Progenitor cell of endocrine pancreas (in vitro differentiated cells): ENCODE measurements at regions not wholly inside any gene's neighbourhood (a gene's known extent, or its start where the extent isn't known, plus 50 kb on each side); places are given as distances from the start of the nearest gene placed in this dataset.

ENCODE experiments used
- DNase-seq: peaks from one replicate; pipeline ENCODE4 v3.0.0; 2021; ENCODE audit warnings: low spot score; ENCODE audit not compliant: unreplicated experiment
- H3K27ac Mint-ChIP-seq: 2 replicates; pipeline ENCODE4 v1.8.0; 2021; ENCODE audit warnings: mild to moderate bottlenecking, moderate library complexity, mixed read lengths
- H3K27me3 Mint-ChIP-seq: 2 replicates; pipeline ENCODE4 v1.8.0; 2021; ENCODE audit warnings: mixed read lengths
- H3K36me3 Mint-ChIP-seq: 2 replicates; pipeline ENCODE4 v1.8.0; 2022; ENCODE audit warnings: mixed read lengths; ENCODE audit not compliant: insufficient read depth
- H3K4me1 Mint-ChIP-seq: 2 replicates; pipeline ENCODE4 v1.8.0; 2021; ENCODE audit warnings: low read depth, mixed read lengths
- H3K4me3 Mint-ChIP-seq: 2 replicates; pipeline ENCODE4 v1.8.0; 2021; ENCODE audit warnings: low read depth, mild to moderate bottlenecking, moderate library complexity, mixed read lengths
- H3K9me3 Mint-ChIP-seq: 2 replicates; pipeline ENCODE4 v1.8.0; 2021; ENCODE audit warnings: low read depth, mixed read lengths
- CTCF ChIP-seq: fragments of 200-600 bp; sonication (generic); IDR thresholded peaks from one replicate; pipeline ENCODE4 v1.5.0; 2021; ENCODE audit warnings: antibody characterized with exemption, mild to moderate bottlenecking; ENCODE audit not compliant: unreplicated experiment

GRCh38 chr2:217412277-217412676 is 552.4 kb upstream of the TNP1 start:
- no peak overlapping the region for H3K4me3 Mint-ChIP-seq
- no peaks in the 10 kb centered on the region for H3K36me3 Mint-ChIP-seq
- TF ChIP-seq CTCF, result no peak
- no peaks in the 10 kb centered on the region for H3K27me3 Mint-ChIP-seq
- no peaks in the 10 kb centered on the region for H3K4me1 Mint-ChIP-seq
- no peak for DNase-seq
- no peaks in the 10 kb centered on the region for H3K9me3 Mint-ChIP-seq
- no peak overlapping the region for H3K27ac Mint-ChIP-seq

- DNase-seq, result no peak
- no peaks in the 10 kb centered on the region for H3K36me3 Mint-ChIP-seq
- no peaks in the 10 kb centered on the region for H3K4me1 Mint-ChIP-seq
- no peaks in the 10 kb centered on the region for H3K27me3 Mint-ChIP-seq
- no peak overlapping the region for H3K4me3 Mint-ChIP-seq
- no peaks in the 10 kb centered on the region for H3K9me3 Mint-ChIP-seq
- no peak overlapping the region for H3K27ac Mint-ChIP-seq
- no peak for TF ChIP-seq CTCF
Observed at GRCh38 chr2:217410681-217410960, 550.8 kb upstream of the TNP1 start.

GRCh38 chr2:217409949-217410680 is 550.3 kb upstream of the TNP1 start:
- no peaks in the 10 kb centered on the region for H3K9me3 Mint-ChIP-seq
- DNase-seq, result no peak
- H3K4me3 Mint-ChIP-seq, result no peak overlapping the region
- no peaks in the 10 kb centered on the region for H3K27me3 Mint-ChIP-seq
- no peaks in the 10 kb centered on the region for H3K36me3 Mint-ChIP-seq
- no peaks in the 10 kb centered on the region for H3K4me1 Mint-ChIP-seq
- TF ChIP-seq CTCF, result no peak
- H3K27ac Mint-ChIP-seq, result no peak overlapping the region

- no peak for TF ChIP-seq CTCF
- Mint-ChIP-seq H3K27ac (no peak overlapping the region), H3K27me3 (no peaks in the 10 kb centered on the region), H3K4me1 (no peaks in the 10 kb centered on the region), H3K4me3 (no peak overlapping the region), H3K36me3 (no peaks in the 10 kb centered on the region), H3K9me3 (no peaks in the 10 kb centered on the region)
- no peak for DNase-seq
Observed at GRCh38 chr2:217407362-217407761, 547.5 kb upstream of the TNP1 start.

GRCh38 chr2:217404236-217404760 is 544.4 kb upstream of the TNP1 start:
- Mint-ChIP-seq H3K36me3 (no peaks in the 10 kb centered on the region), H3K9me3 (no peaks in the 10 kb centered on the region), H3K27ac (no peak overlapping the region), H3K4me3 (no peak overlapping the region), H3K27me3 (no peaks in the 10 kb centered on the region), H3K4me1 (no peaks in the 10 kb centered on the region)
- no peak for DNase-seq
- no peak for TF ChIP-seq CTCF
